NCI-H1930 (cell line): ENCODE measurements at regions not wholly inside any gene's neighbourhood (a gene's known extent, or its start where the extent isn't known, plus 50 kb on each side); places are given as distances from the start of the nearest gene placed in this dataset.
A peak's percentile ranks its signal among the peaks of the same experiment; 100 is the strongest.
"Not testable (repeated sequence)": the region's sequence is repeated elsewhere in the genome, so short reads cannot be mapped to it uniquely, and the experiment has no call there.

Source experiments
- DNase-seq, 2 experiments: peaks; one replicate each; lab custom pipeline; 2025; lab: John Stamatoyannopoulos, UW

GRCh38 chr2:65952966-65953761, 481.8 kb upstream of the MEIS1 start:
- DNase-seq: no peak

GRCh38 chr2:65944213-65944612, 490.7 kb upstream of the MEIS1 start:
- DNase-seq: no peak

GRCh38 chr2:65943099-65943786, 491.7 kb upstream of the MEIS1 start:
- DNase-seq: no peak

- no peak for DNase-seq
Observed at GRCh38 chr2:65940856-65941255, 494.1 kb upstream of the MEIS1 start.

GRCh38 chr2:65939687-65940086, 495.2 kb upstream of the MEIS1 start:
- peak in 1 of 2 experiments; percentile 20 for DNase-seq

- no peak for DNase-seq
Observed at GRCh38 chr2:65937379-65938160, 497.4 kb upstream of the MEIS1 start.

GRCh38 chr2:65934992-65935629, 499.8 kb upstream of the MEIS1 start:
- DNase-seq: no peak

- DNase-seq: no peak
Observed at GRCh38 chr2:65932571-65932970, 500.2 kb upstream of the SPRED2 start.

GRCh38 chr2:65931056-65931455, 498.7 kb upstream of the SPRED2 start:
- DNase-seq: no peak

- DNase-seq: no peak
Observed at GRCh38 chr2:65930259-65930658, 497.9 kb upstream of the SPRED2 start.

GRCh38 chr2:65929664-65930063, 497.3 kb upstream of the SPRED2 start:
- DNase-seq: not testable (repeated sequence)

- DNase-seq: no peak
Observed at GRCh38 chr2:65922794-65923193, 490.4 kb upstream of the SPRED2 start.

GRCh38 chr2:65922030-65922429, 489.6 kb upstream of the SPRED2 start:
- DNase-seq: no peak

GRCh38 chr2:65921116-65921515, 488.7 kb upstream of the SPRED2 start:
- DNase-seq: no peak

GRCh38 chr2:65920659-65921058, 488.3 kb upstream of the SPRED2 start:
- DNase-seq: no peak

- DNase-seq: no peak
Observed at GRCh38 chr2:65919550-65920188, 487.3 kb upstream of the SPRED2 start.

GRCh38 chr2:65918760-65919187, 486.4 kb upstream of the SPRED2 start:
- no peak for DNase-seq

GRCh38 chr2:65917986-65918385, 485.6 kb upstream of the SPRED2 start:
- no peak for DNase-seq

GRCh38 chr2:65916785-65917295, 484.4 kb upstream of the SPRED2 start:
- no peak for DNase-seq

- DNase-seq: no peak
Observed at GRCh38 chr2:65916177-65916576, 483.8 kb upstream of the SPRED2 start.

- DNase-seq: no peak
Observed at GRCh38 chr2:65915273-65915672, 482.9 kb upstream of the SPRED2 start.
